ENCODE measurements at regions not wholly inside any gene's neighbourhood (a gene's known extent, or its start where the extent isn't known, plus 50 kb on each side); places are given as distances from the start of the nearest gene placed in this dataset.

DNA sequence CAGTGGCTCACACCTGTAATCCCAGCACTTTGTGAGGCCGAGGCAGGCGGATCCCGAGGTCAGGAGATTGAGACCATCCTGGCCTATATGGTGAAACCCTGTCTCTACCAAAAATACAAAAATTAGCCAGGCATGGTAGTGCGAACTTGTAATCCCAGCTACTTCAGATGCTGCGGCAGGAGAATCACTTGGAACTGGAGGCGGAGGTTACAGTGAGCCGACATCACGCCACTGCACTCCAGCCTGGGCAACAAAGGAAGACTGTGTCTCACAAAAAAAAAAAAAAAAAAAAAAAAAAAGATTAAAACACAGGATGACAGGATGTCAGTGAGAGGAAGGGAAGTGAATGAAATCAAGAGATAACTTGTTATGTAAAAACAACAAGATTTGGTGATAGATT is 1158.5 kb downstream of the PCDH9 start:
- no peak for DNase-seq (ENCODE audit: low read depth in 2 of 2)

DNA sequence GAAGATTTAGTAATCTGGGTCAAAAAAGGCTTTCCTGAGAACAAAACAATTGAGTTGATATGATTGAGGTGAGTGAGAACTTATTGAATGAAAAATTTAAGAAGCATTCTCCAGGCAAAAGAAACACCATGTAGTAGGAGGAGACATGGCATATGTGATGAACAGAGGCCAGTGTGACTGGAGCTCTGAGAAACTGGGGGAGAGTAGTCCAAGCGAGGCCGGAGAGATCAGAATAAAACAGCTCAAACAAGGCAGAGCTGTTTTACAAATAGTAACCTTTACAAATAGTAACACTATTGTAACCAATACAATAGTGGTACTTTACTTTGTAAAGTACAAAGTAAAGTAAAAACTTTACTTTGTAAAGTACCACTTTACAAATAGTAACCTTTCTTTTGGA is 1159.1 kb downstream of the PCDH9 start:
- DNase-seq (ENCODE audit: low read depth in 2 of 2) = no peak

DNA sequence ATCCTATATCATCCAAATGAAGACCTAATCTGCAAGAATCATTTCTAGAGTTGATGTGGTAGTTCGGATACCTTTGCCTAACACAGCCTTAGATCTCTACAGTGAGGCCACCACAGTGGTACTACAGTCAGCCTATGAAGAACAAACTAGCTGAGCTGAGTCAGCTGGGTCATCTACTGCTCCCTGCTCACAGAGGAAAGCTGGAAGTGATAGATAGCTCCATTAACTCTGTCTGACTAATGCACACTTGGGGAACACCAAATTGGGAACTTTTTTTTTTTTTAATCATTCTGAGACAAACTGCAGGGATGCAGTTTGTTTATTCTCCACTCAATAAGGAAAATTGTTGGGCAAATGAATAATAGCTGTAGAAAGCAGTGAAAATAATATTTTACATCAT is 1160.6 kb downstream of the PCDH9 start:
- DNase-seq (ENCODE audit: low read depth in 2 of 2) = no peak

DNA sequence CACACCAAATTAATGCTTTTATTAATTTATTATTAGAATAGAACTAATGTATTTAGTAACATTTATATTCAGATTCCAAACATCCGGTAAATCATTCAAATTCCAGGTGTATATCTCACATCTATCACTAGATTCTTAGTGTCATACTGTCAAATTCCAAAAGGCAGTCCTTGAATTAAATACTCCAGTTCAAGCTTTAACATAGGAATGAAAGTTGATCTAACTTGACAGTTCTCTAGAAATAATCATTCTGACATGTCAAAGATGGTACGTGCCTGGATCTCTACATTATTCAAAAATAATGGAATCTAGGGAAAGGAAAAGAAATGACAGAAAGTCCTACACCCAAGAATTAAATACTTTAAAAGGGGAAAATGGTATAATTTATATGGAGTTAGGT is 1161.5 kb downstream of the PCDH9 start:
- no peak for DNase-seq (ENCODE audit: low read depth in 2 of 2)

DNA sequence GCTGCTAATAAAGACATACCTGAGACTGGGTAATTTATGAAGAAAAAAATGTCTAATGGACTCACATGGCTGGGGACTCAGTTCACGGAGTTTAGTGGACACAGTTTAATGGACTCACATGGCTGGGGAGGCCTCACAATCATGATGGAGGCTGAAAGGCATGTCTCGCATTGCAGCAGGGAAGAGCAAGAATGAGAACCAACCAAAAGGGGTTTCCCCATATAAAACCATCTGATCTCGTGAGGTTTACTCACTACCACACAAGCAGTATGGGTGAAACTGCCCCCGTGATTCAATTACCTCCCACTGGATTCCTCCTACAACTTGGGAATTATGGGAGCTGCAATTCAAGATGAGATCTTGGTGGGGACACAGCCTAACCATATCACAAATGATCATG is 1181.2 kb downstream of the PCDH9 start:
- DNase-seq (ENCODE audit: low read depth in 2 of 2) = no peak

DNA sequence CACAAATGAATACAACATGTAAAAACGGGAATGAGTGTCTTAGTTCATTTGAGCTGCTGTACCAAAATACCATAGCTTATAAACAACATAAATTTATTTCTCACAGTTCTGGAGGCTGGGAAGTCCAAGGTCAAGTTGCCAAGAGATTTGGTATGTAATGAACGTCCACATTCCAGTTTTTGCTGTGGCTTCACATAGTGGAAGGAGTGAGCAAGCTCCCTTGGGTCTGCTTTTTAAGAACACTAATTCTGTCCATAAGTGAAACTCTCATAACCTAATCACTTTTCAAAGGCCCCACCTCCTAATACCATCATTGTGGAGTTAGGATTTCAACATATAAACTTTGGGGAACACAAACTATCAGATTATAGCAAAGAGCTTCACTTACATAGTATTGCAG is 1189.6 kb downstream of the PCDH9 start:
- no peak for DNase-seq (ENCODE audit: low read depth in 2 of 2)

DNA sequence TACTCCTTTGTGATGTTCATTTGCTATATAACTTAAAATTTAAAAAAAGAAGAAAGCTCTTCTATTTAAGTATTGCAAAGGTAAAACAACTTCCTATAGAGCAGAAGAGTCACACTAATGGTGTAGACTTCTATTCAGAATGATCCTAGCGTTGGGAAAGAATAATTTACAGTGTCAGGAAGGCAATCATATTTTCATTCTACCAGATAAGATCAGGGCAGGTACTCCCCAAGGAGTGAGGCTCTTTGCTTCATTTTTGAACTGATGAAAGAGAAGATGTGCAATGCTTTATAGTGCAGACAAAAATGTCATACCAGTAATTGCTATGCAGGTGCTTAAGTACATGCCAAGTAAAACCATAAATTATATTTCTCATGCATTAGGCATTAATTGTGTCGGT is 1193.0 kb downstream of the PCDH9 start:
- no peak for DNase-seq (ENCODE audit: low read depth in 2 of 2)

DNA sequence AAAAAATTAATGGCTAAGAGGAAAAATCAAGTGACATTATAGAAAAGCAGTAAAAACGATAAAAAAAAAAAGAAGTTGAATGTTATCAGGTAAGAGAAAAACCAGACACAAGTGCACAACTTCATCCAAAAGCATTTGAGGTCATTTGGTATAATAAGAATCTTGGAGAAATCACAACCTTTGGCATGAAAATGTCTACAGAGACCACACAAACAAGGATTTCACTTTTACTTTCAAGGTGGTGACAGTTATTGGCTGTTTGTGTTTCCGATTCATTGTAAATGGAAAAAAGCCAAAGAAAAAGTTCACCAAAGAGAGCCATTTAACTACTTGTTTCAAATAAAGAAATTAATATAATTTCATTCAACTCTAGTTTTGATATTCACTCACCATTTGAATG is 1193.5 kb downstream of the PCDH9 start:
- no peak for DNase-seq (ENCODE audit: low read depth in 2 of 2)

DNA sequence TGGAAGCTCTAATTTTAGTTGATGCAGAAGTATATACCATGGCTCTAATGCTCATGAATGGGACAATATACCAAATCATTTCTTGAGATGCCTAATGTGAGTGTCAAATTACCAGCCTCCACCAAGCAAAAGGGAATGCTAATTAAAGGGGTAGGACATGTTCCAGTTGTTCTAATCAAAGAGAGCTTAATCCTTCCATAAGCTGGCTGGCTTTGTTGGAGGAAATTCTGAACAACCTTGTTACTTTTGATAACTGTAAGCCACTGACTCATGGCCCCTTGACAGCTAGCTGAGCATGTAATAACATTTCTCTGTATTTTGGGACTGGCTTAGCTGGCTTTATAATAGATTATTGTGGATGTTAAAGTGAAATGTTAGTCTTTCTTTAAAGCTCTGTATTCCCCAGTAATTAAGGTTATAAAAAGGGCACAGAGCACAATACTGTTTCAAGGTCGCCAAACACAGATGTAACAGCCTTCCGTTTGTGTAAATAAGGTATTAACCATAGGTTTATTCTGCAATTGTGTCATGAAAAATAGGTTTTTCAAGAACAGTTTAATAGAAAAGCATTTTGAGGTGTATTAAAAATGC is 1194.0 kb downstream of the PCDH9 start:
- no peak for DNase-seq (ENCODE audit: low read depth in 2 of 2)

DNA sequence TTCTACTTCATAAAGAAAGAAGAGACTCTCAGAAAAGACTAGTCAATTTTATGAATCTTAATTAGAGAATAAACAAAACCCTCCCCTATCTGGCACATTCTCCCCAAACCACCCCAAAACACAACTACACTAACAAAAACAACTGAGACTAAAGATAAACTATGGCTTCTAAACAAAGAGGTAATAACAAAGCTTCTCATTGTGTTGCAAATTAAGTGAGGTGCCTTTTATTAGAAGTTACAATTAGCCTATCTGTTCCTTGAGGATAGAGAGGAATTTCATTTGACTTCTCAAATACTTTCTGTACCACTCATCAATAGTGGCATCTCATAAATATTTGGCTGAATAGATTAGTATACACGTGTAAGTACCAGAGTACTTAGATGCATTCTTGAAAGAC is 1196.2 kb downstream of the PCDH9 start:
- no peak for DNase-seq (ENCODE audit: low read depth in 2 of 2)

DNA sequence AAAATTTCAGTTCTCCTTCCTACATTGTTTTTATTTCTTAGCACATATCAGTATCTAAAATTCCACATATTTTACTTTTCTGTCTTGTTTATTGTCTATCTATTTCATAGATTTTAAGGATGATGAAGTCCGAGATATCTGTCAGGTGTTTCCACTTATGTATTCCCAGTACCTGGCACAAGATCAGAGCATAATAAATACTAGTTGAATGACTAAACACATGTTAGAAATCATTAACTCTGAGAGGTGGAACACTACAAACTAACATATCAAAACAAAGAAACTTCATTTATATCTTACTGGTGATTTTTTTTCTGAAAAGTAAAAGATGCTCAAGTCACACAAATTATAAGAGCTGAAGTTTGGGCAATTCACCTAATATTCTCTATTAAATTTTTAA is 1208.3 kb downstream of the PCDH9 start:
- DNase-seq (ENCODE audit: low read depth in 2 of 2) = no peak

DNA sequence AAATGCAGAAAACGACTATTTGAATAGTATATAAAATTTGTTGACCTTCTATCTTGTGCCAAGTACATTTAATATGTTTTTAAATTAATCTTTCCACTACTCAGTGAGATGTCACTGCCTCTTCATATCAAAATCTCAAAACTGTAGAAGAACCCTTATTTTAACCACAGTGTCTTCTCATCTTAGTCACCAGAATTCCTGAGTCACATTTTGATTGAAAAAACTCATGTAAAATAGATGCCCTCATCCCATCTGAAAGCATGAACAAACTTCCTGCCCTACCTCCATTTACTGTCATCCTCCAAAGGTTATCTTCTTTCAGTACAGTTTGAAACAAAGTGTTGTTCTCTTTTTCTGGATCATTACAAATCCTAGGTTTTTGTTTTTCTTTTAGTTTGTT is 1215.4 kb downstream of the PCDH9 start:
- no peak for DNase-seq (ENCODE audit: low read depth in 2 of 2)

DNA sequence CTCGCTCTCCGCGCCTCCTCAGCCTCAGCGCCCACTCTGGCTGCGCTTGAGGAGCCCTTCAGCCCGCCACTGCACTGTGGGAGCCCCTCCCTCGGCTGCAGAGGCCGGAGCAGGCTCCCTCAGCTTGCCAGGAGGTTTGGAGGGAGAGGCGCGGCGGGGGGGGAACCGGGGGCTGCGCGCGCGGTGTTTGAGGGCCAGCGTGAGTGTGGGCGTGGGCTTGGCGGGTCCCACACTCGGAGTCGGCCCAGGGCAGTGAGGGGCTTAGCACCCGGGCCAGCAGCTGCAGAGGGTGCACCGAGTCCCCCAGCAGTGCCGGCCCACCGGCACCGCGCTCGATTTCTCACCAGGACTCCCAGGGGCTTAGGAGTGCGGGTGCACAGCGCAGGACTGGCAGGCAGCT is 1220.9 kb downstream of the PCDH9 start:
- DNase-seq (ENCODE audit: low read depth in 2 of 2) = no peak

DNA sequence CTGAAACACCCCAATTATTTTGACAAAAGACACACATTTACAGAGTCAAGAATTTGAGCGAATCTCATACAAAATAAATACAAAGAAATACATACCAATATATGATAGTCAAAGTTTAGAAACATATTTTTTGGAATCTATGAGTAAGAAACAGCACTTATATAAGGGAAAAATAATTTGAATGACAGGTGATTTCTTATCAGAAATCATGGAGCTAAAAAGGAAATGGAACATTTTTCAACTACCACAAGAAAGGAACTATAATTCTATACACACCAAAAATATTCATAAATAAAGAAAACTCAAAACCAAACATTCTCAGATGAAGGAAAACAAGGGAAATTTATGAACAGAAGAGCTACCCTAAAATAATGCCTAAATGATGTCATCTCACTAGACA is 1226.6 kb downstream of the PCDH9 start:
- DNase-seq (ENCODE audit: low read depth in 2 of 2) = no peak

DNA sequence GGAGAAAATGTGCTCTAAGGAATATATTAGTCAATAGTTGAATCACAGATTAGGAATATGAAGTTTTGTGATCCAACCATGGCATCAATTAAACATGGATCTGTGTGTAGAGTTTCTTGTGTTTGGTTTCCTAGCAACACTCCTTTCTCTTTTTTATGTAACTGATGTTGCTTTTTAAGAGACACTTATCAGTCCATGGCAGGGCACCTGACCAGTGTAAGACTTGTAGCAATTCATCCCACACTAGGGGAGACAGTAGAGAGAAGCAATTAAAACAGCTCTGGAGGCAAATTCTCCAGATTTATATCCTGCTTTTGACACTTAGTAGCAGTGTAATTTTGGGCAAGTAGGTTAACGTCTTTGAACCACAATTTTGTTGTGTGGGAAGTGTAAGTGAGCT is 1229.0 kb downstream of the PCDH9 start:
- DNase-seq (ENCODE audit: low read depth in 2 of 2) = no peak

DNA sequence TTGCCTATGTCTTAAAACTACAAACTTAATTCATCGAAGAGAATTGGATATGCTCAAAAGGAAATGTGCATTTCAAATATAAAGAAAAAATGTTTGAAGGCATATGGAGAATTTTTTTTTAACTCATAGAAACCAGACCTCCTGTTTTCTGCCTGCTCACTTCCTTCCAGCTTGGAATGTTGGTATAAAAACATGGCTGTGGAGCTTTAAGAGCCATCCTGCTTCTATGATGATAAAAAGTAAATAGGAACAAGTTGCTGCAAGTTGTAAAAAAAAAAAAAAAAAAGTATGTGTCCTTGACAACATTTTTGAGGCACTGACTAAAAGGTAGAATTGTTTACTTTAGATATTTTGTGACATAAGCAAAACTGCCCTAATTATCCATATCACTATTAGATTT is 1230.7 kb downstream of the PCDH9 start:
- no peak for DNase-seq (ENCODE audit: low read depth in 2 of 2)

DNA sequence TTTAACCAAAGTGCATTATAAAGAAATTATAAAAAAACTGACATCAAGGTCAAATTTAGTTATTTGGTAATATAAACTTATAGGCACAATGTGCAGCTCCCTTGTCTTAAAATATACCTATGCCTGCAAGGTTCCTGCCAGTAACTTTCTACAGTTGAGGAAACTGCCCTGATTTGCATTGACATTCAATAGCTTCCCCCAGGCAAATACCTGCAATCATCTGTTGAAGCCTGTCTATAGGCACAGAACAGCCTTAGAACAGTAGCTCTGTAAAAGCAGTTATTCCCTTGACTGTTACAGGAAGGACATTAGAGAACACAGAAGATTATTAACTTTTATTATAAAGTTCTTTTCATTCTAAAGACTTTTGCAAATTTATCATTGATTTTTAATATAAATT is 1239.5 kb downstream of the PCDH9 start:
- DNase-seq (ENCODE audit: low read depth in 2 of 2) = no peak

DNA sequence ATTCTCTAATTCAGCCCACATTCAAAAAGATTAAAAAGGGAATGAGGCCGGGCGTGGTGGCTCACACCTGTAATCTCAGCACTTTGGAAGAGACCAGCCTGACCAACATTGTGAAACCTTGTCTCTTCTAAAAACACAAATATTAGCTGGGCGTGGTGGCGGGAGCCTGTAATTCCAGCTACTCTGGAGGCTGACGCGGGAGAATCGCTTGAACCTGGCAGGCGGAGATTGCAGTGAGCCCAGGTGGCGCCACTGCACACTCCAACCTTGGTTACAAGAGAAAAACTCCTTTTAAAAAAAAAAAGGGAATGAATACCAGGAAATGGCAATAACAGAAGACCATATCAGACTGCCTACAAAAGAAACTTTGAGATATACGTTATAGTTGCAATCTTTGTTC is 1244.5 kb downstream of the PCDH9 start:
- no peak for DNase-seq (ENCODE audit: low read depth in 2 of 2)

DNA sequence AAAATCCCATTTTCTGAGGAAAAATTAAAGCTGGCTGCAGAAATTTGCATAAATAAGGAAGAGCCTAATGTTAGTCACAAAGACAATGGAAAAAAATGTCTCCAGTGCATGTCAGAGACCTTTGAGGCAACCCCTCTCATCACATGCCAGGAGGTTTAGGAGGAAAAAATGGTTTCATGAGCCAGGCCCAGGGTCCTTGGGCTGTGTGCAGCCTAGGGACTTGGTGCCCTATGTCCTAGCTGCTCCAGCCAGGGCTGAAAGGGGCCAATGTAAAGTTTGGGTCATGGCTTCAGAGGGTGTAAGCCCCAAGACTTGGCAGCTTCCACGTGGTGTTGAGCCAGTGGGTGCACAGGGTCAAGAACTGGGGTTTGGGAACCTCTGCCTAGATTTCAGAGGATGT is 1252.6 kb downstream of the PCDH9 start:
- DNase-seq (ENCODE audit: low read depth in 2 of 2) = no peak

DNA sequence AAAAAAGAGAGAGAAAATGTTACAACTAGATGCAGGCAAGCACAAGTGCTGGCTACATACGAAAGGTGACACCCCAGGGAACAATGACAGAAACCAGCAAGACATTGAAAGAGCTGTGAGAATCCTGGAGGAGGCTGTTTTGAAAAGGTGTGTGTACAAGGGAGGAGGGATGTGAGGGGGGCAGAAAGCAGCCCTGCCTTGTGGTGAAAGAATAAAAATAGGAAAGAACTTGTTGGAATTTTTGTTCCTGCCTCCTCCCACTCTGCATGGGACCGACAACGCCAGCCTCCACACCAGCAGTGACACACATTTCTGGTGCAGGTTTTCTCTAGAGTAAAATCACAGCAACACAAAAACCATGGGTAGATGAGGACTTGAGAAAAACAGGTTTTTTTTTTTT is 1258.6 kb downstream of the PCDH9 start:
- DNase-seq (ENCODE audit: low read depth in 2 of 2) = no peak

DNA sequence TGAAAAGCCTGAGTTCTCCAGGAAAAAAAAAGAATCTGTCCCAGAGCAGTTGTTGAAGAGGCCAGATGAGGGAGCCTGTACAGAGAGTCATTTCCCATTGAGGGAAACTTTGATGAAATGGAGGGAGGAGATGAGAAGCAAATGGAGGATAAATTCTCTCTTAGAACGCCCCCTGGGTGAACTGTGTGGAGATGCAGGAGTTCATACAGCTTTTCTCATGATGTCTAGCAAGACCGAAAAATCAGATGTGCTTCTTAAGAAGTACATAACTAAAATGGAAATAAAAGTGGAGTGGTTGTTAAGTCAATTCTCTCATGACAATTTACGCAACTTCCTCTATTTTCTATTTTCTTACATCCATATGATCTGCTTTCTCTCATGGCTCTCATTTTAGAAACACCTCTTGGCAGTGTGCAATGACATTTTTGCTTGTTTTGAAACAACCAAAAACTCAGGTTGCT is 1263.1 kb downstream of the PCDH9 start:
- no peak for DNase-seq (ENCODE audit: low read depth in 2 of 2)

DNA sequence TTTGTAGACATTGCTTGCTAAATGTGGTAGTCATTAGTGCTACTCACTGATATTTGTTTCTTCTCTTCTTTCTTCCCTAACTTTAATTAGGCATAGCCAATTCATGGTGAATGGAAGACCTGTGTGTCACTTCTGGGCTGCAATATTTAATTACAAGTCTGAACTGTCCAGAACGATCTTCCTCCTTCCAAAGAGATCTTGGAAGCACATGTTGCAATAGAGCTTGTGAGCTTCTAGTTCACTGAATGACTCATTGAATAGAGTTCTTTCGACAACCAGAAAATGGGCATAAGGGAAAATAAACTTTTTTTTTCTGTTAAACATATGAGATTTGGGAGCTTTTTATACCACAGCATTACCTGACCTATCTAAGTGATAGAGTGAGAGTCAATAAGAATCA is 1264.6 kb downstream of the PCDH9 start:
- DNase-seq (ENCODE audit: low read depth in 2 of 2) = no peak

DNA sequence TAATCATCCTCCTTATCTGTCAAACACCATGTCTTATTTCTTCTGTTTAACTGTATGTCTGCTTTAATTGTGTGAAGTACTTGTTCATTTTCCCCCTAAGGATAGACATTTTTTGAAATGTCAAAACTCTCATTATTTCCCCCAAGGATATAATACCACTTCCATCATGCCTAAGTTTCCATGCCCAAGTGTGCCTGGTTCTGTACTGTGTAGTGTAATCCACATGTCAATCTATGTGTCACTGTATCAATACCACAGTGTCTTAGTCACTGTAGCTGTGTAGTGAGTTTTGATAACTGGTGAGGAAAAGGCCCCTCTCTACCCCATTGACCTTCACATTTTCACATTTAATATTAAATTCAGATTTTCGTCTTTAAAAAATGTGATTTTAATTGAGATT is 1265.5 kb downstream of the PCDH9 start:
- no peak for DNase-seq (ENCODE audit: low read depth in 2 of 2)

DNA sequence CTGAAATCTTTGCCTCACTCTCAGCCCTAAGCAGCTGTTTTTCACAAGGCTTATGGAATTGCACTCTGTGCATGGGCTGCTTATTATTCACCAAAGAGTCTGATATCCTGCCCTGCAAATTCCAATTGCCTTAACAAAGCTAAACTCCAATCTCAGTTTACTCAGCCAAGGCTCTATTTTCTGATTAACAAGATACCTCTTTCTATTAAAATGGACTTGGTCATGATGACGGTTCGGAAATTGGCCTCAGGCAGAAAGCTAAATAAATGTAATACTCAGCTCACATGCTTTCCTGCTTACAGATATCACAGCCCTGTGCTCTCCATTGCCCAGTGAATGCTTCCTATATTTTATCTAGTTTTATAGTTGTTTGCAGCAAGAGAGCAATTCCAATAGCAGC is 1270.8 kb downstream of the PCDH9 start:
- DNase-seq (ENCODE audit: low read depth in 2 of 2) = no peak

DNA sequence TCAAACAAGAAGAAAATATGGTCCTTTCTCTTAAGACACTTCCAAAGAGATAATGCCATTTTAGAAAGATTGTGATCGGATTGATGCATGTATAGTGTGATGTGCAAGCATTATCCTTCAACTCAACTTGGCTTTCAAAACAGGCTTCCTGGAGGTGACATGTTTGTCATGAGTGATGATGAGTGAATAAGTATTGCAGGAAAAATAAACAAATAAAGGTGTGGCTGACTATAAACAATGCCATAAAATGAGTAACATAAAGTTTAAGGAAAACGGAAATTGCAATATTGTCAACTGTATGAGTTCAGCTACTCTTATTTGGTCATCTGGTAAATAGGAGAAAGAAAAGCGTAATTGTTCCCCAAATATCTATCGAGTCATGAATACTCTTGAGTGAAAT is 1283.7 kb downstream of the PCDH9 start:
- DNase-seq (ENCODE audit: low read depth in 2 of 2) = no peak
